HepG2 (cell line): ENCODE measurements at regions not wholly inside any gene's neighbourhood (a gene's known extent, or its start where the extent isn't known, plus 50 kb on each side); places are given as distances from the start of the nearest gene placed in this dataset.

ENCODE experiments used
- ATAC-seq: fragments of 200-7000 bp; cut with Tn5 transposase; 3 replicates; pipeline ENCODE4 v1.9.1; 2020; ENCODE audit warnings: mild to moderate bottlenecking, moderate library complexity
- BruUV-seq: library from RNA; stranded (reverse); fragments of 400-500 nt; replicated peaks from 2 replicates; lab custom pipeline; 2021; lab: Mats Ljungman, UMichigan
- CTCF ChIA-PET: fragments of 300-600 bp; formaldehyde crosslinking; extraction: SDS; loops from one replicate; lab custom pipeline; 2021; ENCODE audit warnings: low total read pairs, inconsistent platforms, low intra/inter-chr PET ratio; lab: Yijun Ruan, JAX
- POLR2A ChIA-PET: fragments of 350-600 bp; sonication (Branson Sonifier 250); formaldehyde crosslinking; loops from one replicate; lab custom pipeline; 2020; ENCODE audit warnings: antibody characterized with exemption, inconsistent platforms; lab: Yijun Ruan, JAX
- DNase-seq: peaks from one replicate; pipeline ENCODE4 v3.0.0-alpha.2; 2015; ENCODE audit warnings: low spot score
- FAIRE-seq: peaks from 3 replicates; lab custom pipeline; 2011; peaks lifted over from hg19 to GRCh38; lab: Jason Lieb, UNC
- H2AFZ ChIP-seq: one replicate; pipeline ENCODE4 v1.6.1; 2011; ENCODE audit warnings: low read length, inconsistent platforms
- H3K27ac ChIP-seq: fragments of 300-600 bp; 3 replicates; pipeline ENCODE4 v1.8.0; 2011; ENCODE audit warnings: mixed run types, mild to moderate bottlenecking, mixed read lengths, low read length, inconsistent platforms; ENCODE audit not compliant: insufficient read depth; ENCODE audit errors: extremely low read length
- H3K27me3 ChIP-seq, 2 experiments: fragments of 200-600 bp in 1 of 2; 2 replicates in 1 of 2; 3 replicates in 1 of 2; pipeline versions ENCODE4 v1.6.0 to v1.8.0; 2011; ENCODE audit warnings: low read length in 2 of 2, mild to moderate bottlenecking in 2 of 2, moderate library complexity in 2 of 2, inconsistent platforms in 1 of 2; ENCODE audit not compliant: insufficient read depth in 2 of 2, control insufficient read depth in 1 of 2
- H3K36me3 ChIP-seq, 2 experiments: fragments of 200-600 bp in 1 of 2; replicated peaks in 1 of 2; 2 replicates in 1 of 2; 3 replicates in 1 of 2; pipeline versions ENCODE4 v1.5.1 to v1.8.0; 2011; ENCODE audit warnings: low read length in 2 of 2, inconsistent platforms in 1 of 2; ENCODE audit not compliant: insufficient read depth in 2 of 2, control insufficient read depth in 1 of 2
- H3K4me1 ChIP-seq: 2 replicates; pipeline ENCODE4 v1.5.1; 2012; ENCODE audit warnings: low read length, inconsistent platforms; ENCODE audit not compliant: insufficient read depth
- H3K4me2 ChIP-seq: 2 replicates; pipeline ENCODE4 v1.6.0; 2011; ENCODE audit warnings: low read depth, low read length, inconsistent platforms
- H3K4me3 ChIP-seq, 3 experiments: fragments of 200-600 bp in 1 of 3; sonication (generic), shearing (Covaris generic) in 1 of 3; replicated peaks in 1 of 3; 2 replicates each; pipeline ENCODE4 v1.5.1; 2011 to 2016; ENCODE audit warnings: low read length in 3 of 3, inconsistent platforms in 2 of 3, low read depth in 2 of 3, mild to moderate bottlenecking in 2 of 3, control low read depth in 1 of 3, mixed read lengths in 1 of 3; ENCODE audit not compliant: insufficient read depth in 1 of 3
- H3K79me2 ChIP-seq: one replicate; pipeline ENCODE4 v1.6.1; 2011; ENCODE audit warnings: low read length, inconsistent platforms; ENCODE audit not compliant: insufficient read depth
- H3K9ac ChIP-seq: 2 replicates; pipeline ENCODE4 v1.6.0; 2011; ENCODE audit warnings: mild to moderate bottlenecking, low read depth, low read length, inconsistent platforms; ENCODE audit not compliant: insufficient read depth
- H3K9me3 ChIP-seq: 2 replicates; pipeline ENCODE4 v1.5.1; 2012; ENCODE audit warnings: mild to moderate bottlenecking, low read length
- H4K20me1 ChIP-seq: 2 replicates; pipeline ENCODE4 v1.6.0; 2011; ENCODE audit warnings: inconsistent platforms, mild to moderate bottlenecking, low read length, moderate library complexity; ENCODE audit not compliant: insufficient read depth
- ATF7 ChIP-seq, 2 experiments: fragments of 450-650 bp in 1 of 2; sonication (generic) in 1 of 2; formaldehyde crosslinking in 1 of 2; IDR thresholded peaks; 2 replicates each; pipeline versions ENCODE4 v1.4.0 to v1.6.1; 2016 to 2020; ENCODE audit warnings: antibody characterized with exemption in 1 of 2, mild to moderate bottlenecking in 1 of 2, missing genetic modification reagents in 1 of 2
- CREB1 ChIP-seq, 2 experiments: fragments of 450-650 bp in 1 of 2; IDR thresholded peaks; 2 replicates each; pipeline ENCODE4 v1.6.1; 2016 to 2017; ENCODE audit warnings: control low read depth in 1 of 2, mild to moderate bottlenecking in 1 of 2, missing compliant biosample characterization in 1 of 2, missing genetic modification characterization in 1 of 2
- KDM3A ChIP-seq: IDR thresholded peaks from 2 replicates; pipeline ENCODE4 v1.6.1; 2018; ENCODE audit warnings: low read depth, missing compliant biosample characterization
- KLF16 ChIP-seq, 2 experiments: sonication (generic) in 1 of 2; formaldehyde crosslinking in 1 of 2; IDR thresholded peaks; 2 replicates each; pipeline versions ENCODE4 v1.6.1 to v1.8.0; 2016 to 2023; ENCODE audit warnings: missing genetic modification reagents in 2 of 2, missing compliant biosample characterization in 1 of 2
- SP140L ChIP-seq: sonication (generic); formaldehyde crosslinking; IDR thresholded peaks from 2 replicates; pipeline ENCODE4 v1.4.0; 2020; ENCODE audit warnings: missing genetic modification reagents, borderline replicate concordance
- WGBS: methylation state at CpG from one replicate; pipeline ENCODE4 v1.1.6; 2017; ENCODE audit warnings: low lambda C conversion rate; 5-methylcytosine and 5-hydroxymethylcytosine counted together
- in situ Hi-C: cut with HindIII; loops from 2 replicates; pipeline ENCODE4 v1.10.0; 2017; ENCODE audit warnings: low pct_unique_long_range_greater_than_20kb; ENCODE audit not compliant: extremely low pct_ligation_motif_present
- intact Hi-C: fragments of 100-400 bp; cut with micrococcal nuclease; formaldehyde crosslinking; loops from one replicate; pipeline ENCODE4 v1.10.0; 2022; ENCODE audit not compliant: unreplicated experiment
- TF ChIP-seq, protein P1 (sequence below): sonication (generic); formaldehyde crosslinking; IDR thresholded peaks from 2 replicates; pipeline ENCODE4 v1.4.0; 2020; ENCODE audit warnings: missing genetic modification reagents, borderline replicate concordance
- TF ChIP-seq, protein P2 (sequence below): sonication (generic); formaldehyde crosslinking; IDR thresholded peaks from 2 replicates; pipeline ENCODE4 v1.5.0; 2020; ENCODE audit warnings: mild to moderate bottlenecking, missing genetic modification reagents
- TF ChIP-seq, protein P3 (sequence below): sonication (generic); formaldehyde crosslinking; IDR thresholded peaks from 2 replicates; pipeline ENCODE4 v1.4.0; 2020; ENCODE audit warnings: mild to moderate bottlenecking, missing genetic modification reagents

DNA sequence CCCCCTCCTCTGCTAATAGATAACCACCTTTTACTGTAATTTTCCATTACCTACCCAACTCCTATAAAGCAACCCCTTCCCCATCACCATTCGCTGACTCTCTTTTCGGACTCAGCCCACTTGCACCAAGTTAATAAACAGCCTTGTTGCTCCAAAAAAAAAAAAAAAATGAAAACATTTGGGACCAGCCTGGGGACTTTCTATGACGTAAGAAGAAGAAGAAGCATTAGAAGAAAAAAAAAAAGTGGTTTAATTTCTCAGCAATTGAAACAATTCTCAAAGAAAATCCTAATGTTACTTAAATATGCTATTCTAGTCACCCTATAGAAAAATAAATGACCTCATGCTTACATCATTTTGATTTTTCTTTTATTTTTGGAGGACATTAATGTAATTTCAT lies 301.5 kb upstream of the ANO3 start:
- ATAC-seq (no peak), FAIRE-seq (no peak), DNase-seq (no peak)
- ChIA-PET CTCF (no interaction called here), POLR2A (no interaction called here)
- H3K79me2 ChIP-seq, result no peaks in the 10 kb centered on the region
- TF ChIP-seq, protein P1, sequence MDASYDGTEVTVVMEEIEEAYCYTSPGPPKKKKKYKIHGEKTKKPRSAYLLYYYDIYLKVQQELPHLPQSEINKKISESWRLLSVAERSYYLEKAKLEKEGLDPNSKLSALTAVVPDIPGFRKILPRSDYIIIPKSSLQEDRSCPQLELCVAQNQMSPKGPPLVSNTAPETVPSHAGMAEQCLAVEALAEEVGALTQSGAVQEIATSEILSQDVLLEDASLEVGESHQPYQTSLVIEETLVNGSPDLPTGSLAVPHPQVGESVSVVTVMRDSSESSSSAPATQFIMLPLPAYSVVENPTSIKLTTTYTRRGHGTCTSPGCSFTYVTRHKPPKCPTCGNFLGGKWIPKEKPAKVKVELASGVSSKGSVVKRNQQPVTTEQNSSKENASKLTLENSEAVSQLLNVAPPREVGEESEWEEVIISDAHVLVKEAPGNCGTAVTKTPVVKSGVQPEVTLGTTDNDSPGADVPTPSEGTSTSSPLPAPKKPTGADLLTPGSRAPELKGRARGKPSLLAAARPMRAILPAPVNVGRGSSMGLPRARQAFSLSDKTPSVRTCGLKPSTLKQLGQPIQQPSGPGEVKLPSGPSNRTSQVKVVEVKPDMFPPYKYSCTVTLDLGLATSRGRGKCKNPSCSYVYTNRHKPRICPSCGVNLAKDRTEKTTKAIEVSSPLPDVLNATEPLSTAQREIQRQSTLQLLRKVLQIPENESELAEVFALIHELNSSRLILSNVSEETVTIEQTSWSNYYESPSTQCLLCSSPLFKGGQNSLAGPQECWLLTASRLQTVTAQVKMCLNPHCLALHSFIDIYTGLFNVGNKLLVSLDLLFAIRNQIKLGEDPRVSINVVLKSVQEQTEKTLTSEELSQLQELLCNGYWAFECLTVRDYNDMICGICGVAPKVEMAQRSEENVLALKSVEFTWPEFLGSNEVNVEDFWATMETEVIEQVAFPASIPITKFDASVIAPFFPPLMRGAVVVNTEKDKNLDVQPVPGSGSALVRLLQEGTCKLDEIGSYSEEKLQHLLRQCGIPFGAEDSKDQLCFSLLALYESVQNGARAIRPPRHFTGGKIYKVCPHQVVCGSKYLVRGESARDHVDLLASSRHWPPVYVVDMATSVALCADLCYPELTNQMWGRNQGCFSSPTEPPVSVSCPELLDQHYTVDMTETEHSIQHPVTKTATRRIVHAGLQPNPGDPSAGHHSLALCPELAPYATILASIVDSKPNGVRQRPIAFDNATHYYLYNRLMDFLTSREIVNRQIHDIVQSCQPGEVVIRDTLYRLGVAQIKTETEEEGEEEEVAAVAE (CRISPR knock-in tag), result no peak
- TF ChIP-seq, protein P2, sequence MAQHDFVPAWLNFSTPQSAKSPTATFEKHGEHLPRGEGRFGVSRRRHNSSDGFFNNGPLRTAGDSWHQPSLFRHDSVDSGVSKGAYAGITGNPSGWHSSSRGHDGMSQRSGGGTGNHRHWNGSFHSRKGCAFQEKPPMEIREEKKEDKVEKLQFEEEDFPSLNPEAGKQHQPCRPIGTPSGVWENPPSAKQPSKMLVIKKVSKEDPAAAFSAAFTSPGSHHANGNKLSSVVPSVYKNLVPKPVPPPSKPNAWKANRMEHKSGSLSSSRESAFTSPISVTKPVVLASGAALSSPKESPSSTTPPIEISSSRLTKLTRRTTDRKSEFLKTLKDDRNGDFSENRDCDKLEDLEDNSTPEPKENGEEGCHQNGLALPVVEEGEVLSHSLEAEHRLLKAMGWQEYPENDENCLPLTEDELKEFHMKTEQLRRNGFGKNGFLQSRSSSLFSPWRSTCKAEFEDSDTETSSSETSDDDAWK (CRISPR knock-in tag), result no peak
- TF ChIP-seq CREB1 (IDR thresholded peaks at IDR 0.05) (peak; percentile 68), CREB1 (CRISPR knock-in tag; IDR thresholded peaks at IDR 0.05) (no peak), SP140L (CRISPR knock-in tag) (no peak), ATF7 (IDR thresholded peaks at IDR 0.05) (peak; percentile 72), ATF7 (CRISPR knock-in tag; IDR thresholded peaks at IDR 0.05) (no peak), KDM3A (CRISPR knock-in tag) (no peak), KLF16 (CRISPR knock-in tag; IDR thresholded peaks at IDR 0.05) (no peak)
- TF ChIP-seq, protein P3, sequence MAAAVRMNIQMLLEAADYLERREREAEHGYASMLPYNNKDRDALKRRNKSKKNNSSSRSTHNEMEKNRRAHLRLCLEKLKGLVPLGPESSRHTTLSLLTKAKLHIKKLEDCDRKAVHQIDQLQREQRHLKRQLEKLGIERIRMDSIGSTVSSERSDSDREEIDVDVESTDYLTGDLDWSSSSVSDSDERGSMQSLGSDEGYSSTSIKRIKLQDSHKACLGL, result no peak
- no peaks in the 10 kb centered on the region for H3K27me3 ChIP-seq
- H3K4me2 ChIP-seq, result no peak overlapping the region
- intact Hi-C loops (no loop called here), in situ Hi-C loops (no loop called here)
- no peak overlapping the region for H3K27ac ChIP-seq
- H3K36me3 ChIP-seq, result no peaks in the 10 kb centered on the region
- no peak overlapping the region for H3K9ac ChIP-seq
- H3K4me1 ChIP-seq, result no peaks in the 10 kb centered on the region
- no peak overlapping the region for H2AFZ ChIP-seq
- WGBS, result 35% methylated on average over 3 of the region's 3 CpGs
- no peaks in the 10 kb centered on the region for H4K20me1 ChIP-seq
- H3K9me3 ChIP-seq, result no peaks in the 10 kb centered on the region
- H3K4me3 ChIP-seq, result no peak overlapping the region
- no TSS peak for BruUV-seq
